Fibroblast of villous mesenchyme (primary cell): ENCODE measurements at regions not wholly inside any gene's neighbourhood (a gene's known extent, or its start where the extent isn't known, plus 50 kb on each side); places are given as distances from the start of the nearest gene placed in this dataset.

Source experiments
- DNase-seq: peaks from one replicate; pipeline ENCODE4 v3.0.0-alpha.2; 2010; ENCODE audit warnings: low read depth
- H3K4me3 ChIP-seq: 2 replicates; pipeline ENCODE4 v1.5.1; 2011; ENCODE audit warnings: low read depth, mild to moderate bottlenecking, low read length
- TF ChIP-seq, protein P1 (sequence below): IDR thresholded peaks from 2 replicates; pipeline ENCODE4 v1.5.1; 2012; ENCODE audit warnings: low read depth, mild to moderate bottlenecking, low read length; ENCODE audit not compliant: insufficient read depth

DNA sequence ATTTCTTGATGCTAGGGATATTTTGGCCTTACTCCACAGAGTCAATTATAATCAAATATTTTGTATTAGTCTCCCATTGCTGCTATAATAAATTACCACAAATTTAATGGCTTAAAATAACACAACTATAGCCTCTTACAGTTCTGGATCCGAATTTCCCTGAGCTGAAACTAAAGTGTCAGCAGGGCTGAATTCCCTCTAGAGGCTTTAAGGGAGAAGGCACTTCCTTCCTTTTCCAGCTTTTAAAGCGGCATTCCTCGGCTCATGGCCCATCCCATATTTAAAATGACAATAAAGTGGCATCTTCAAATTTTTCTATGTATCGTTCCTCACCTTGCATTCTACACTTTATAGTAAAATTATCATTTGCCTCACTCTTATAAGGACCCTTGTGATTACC, 421.4 kb upstream of the ZWINT start:
- no peak overlapping the region for H3K4me3 ChIP-seq
- DNase-seq = no peak
- TF ChIP-seq, protein P1, sequence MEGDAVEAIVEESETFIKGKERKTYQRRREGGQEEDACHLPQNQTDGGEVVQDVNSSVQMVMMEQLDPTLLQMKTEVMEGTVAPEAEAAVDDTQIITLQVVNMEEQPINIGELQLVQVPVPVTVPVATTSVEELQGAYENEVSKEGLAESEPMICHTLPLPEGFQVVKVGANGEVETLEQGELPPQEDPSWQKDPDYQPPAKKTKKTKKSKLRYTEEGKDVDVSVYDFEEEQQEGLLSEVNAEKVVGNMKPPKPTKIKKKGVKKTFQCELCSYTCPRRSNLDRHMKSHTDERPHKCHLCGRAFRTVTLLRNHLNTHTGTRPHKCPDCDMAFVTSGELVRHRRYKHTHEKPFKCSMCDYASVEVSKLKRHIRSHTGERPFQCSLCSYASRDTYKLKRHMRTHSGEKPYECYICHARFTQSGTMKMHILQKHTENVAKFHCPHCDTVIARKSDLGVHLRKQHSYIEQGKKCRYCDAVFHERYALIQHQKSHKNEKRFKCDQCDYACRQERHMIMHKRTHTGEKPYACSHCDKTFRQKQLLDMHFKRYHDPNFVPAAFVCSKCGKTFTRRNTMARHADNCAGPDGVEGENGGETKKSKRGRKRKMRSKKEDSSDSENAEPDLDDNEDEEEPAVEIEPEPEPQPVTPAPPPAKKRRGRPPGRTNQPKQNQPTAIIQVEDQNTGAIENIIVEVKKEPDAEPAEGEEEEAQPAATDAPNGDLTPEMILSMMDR = no peak

DNA sequence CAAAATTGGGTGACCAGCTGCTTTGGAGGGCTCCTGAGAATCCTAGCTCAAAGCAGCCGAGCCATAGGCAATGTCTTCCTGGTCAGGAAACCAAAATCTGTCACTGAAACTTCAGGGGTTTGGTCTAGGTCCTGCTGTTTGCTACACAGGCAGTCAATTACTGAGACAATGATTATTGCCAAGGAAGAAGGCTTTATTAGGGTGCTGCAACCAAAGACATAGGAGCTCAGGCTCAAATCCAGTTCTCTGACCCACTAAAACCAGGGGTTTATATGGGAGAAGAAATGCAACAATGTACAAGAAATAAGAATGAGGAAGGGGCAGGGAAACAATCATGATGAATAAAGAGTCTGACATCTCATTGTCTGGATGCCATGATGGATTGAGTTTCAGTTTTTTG, 410.3 kb upstream of the ZWINT start:
- no peak for DNase-seq
- TF ChIP-seq, protein P1 = no peak
- H3K4me3 ChIP-seq = no peak overlapping the region

- TF ChIP-seq, protein P1 = no peak
- no peak overlapping the region for H3K4me3 ChIP-seq
- no peak for DNase-seq
These were observed 402.0 kb upstream of the ZWINT start for GRCh38 chr10:56763090-56763489.

- no peak overlapping the region for H3K4me3 ChIP-seq
- DNase-seq = no peak
- TF ChIP-seq, protein P1 = no peak
These were observed 384.4 kb upstream of the ZWINT start for GRCh38 chr10:56745490-56745889.

DNA sequence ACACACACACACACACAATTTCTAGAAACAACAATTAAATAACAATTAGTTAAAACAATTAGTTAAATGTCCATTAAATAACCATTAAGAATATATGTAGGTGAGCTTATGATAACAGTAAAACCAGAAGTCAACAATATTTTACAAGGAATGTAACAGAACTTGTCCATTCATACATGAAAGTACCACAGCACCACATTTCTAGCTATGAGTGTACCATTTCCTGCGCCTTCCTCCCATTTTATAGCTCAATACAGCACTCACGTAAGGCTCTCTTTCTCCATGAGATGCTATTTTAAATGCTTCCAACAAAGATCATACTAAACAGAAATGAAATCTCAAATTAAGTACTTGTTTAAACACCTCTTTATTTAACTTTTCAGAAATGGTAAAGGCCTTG, 367.3 kb upstream of the ZWINT start:
- no peak for DNase-seq
- H3K4me3 ChIP-seq = no peak overlapping the region
- TF ChIP-seq, protein P1 = no peak

DNA sequence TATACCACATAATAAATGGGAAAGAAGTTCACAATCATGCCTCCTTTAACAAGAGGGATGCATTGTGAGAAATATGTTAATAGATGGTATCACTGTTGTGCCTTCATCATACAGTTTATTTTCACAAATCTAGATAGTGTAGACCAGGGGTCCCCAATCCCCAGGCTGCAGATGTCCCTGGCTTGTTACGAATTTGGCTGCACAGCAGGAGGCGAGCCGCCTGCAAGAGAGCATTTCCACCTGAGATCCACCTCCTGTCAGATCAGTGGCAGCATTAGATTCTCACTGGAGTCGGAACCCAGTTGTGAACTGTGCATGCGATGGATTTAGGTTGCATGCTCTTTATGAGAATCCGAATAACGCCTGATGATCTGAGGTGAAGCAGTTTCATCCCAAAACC, 361.9 kb upstream of the ZWINT start:
- TF ChIP-seq, protein P1 = no peak
- no peak overlapping the region for H3K4me3 ChIP-seq
- no peak for DNase-seq

DNA sequence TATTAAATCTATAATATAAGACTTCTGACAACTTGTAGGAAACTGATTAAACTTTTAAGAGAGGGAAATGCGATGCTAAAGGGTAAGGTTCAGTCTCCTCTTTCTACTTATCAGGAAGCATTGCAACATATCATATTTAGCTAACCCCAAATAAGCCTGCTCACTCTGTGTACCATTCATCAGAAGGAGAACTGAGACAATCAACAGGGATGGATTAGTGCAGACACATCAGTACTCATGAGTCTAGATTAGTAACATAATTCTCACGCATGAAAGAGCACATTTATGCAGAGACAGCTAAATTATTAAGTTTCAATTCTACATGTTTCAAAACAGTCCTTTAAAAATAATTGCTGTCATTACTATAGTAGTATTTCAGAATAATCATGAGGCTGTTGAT, 354.2 kb upstream of the ZWINT start:
- no peak overlapping the region for H3K4me3 ChIP-seq
- no peak for DNase-seq
- TF ChIP-seq, protein P1 = no peak
